Mesothelial cell of epicardium (in vitro differentiated cells): ENCODE measurements at regions not wholly inside any gene's neighbourhood (a gene's known extent, or its start where the extent isn't known, plus 50 kb on each side); places are given as distances from the start of the nearest gene placed in this dataset.

Experiments
- DNase-seq, 2 experiments: peaks; one replicate each; pipeline ENCODE4 v3.0.0; 2021; ENCODE audit warnings: low spot score in 2 of 2; ENCODE audit not compliant: unreplicated experiment in 2 of 2
- H3K27ac Mint-ChIP-seq: 2 replicates; pipeline ENCODE4 v1.8.0; 2021; ENCODE audit warnings: mixed read lengths
- H3K27me3 Mint-ChIP-seq: 2 replicates; pipeline ENCODE4 v1.8.0; 2021; ENCODE audit warnings: low read depth, mixed read lengths
- H3K36me3 Mint-ChIP-seq: 2 replicates; pipeline ENCODE4 v1.8.0; 2021; ENCODE audit warnings: mixed read lengths
- H3K4me1 Mint-ChIP-seq: 2 replicates; pipeline ENCODE4 v1.8.0; 2021; ENCODE audit warnings: mixed read lengths
- H3K4me3 Mint-ChIP-seq: 2 replicates; pipeline ENCODE4 v1.8.0; 2021; ENCODE audit warnings: mild to moderate bottlenecking, moderate library complexity, mixed read lengths
- H3K9me3 Mint-ChIP-seq: 2 replicates; pipeline ENCODE4 v1.8.0; 2021; ENCODE audit warnings: mixed read lengths
- TF ChIP-seq, protein P1 (sequence below): fragments of 200-600 bp; sonication (generic); IDR thresholded peaks from one replicate; pipeline ENCODE4 v1.5.0; 2021; ENCODE audit warnings: antibody characterized with exemption; ENCODE audit not compliant: unreplicated experiment

DNA sequence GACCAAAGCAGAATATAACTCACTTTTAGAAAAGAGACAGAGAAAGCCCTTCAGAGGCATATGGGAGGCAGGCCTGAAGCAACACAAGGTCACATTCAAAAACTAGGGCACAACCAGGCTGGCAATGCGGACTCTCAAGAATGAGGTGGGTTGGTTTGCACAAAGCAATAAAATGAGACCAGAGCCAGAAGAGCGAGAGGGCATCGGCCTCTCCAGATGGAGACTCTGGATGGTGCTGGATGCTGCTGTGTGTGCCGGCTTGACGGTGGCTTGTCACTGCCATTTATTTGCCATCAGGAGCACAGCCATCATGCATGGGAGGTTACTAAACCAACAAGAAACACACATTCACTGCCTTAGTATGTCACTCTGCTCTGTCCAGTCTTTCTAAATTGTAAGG lies 649.4 kb downstream of the DIAPH3 start:
- Mint-ChIP-seq H3K27ac (no peak overlapping the region), H3K36me3 (no peaks in the 10 kb centered on the region), H3K4me3 (no peak overlapping the region), H3K27me3 (no peaks in the 10 kb centered on the region), H3K4me1 (no peaks in the 10 kb centered on the region), H3K9me3 (no peaks in the 10 kb centered on the region)
- DNase-seq = no peak
- TF ChIP-seq, protein P1, sequence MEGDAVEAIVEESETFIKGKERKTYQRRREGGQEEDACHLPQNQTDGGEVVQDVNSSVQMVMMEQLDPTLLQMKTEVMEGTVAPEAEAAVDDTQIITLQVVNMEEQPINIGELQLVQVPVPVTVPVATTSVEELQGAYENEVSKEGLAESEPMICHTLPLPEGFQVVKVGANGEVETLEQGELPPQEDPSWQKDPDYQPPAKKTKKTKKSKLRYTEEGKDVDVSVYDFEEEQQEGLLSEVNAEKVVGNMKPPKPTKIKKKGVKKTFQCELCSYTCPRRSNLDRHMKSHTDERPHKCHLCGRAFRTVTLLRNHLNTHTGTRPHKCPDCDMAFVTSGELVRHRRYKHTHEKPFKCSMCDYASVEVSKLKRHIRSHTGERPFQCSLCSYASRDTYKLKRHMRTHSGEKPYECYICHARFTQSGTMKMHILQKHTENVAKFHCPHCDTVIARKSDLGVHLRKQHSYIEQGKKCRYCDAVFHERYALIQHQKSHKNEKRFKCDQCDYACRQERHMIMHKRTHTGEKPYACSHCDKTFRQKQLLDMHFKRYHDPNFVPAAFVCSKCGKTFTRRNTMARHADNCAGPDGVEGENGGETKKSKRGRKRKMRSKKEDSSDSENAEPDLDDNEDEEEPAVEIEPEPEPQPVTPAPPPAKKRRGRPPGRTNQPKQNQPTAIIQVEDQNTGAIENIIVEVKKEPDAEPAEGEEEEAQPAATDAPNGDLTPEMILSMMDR = no peak

DNA sequence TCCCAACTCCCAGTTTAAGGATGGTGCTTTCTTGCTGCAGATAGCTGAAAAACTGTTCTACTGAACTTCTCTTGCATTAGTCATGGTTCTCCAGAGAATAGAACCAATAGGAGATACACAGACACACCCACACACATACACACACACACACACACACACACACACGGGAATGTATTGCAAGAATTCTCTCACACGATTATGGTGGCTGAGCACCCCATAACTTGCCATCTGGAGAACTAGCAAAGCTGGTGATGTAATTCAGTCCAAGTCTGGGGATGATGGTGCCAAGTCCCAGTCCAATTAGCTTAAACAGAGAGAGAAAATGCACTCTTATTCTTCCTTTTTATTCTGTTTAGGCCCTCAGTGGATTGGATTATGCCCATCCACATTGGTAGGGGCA lies 643.9 kb downstream of the DIAPH3 start:
- no peak overlapping the region for H3K4me3 Mint-ChIP-seq
- no peak overlapping the region for H3K27ac Mint-ChIP-seq
- no peak for DNase-seq
- no peaks in the 10 kb centered on the region for H3K9me3 Mint-ChIP-seq
- TF ChIP-seq, protein P1 = no peak
- H3K4me1 Mint-ChIP-seq = peaks cover 3% of the 10 kb centered on the region
- no peaks in the 10 kb centered on the region for H3K27me3 Mint-ChIP-seq
- H3K36me3 Mint-ChIP-seq = no peaks in the 10 kb centered on the region

DNA sequence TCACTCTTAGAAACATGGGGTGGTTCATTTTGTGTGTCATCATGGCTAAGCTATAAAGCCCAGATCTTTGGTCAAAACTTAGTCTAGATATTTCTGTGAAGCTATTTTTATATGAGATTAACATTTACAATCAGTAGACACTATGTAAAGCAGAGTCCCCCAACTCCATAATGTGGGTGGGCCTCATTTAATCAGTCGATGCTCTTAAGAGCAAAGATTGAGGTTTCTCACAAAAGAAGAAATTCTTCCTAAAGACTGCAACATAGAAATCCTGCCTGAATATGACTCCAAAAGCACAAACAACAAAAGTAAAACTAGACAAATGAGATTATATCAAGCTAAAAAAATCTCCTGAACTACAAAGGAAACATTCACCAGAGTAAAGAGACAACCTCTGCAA lies 642.2 kb downstream of the DIAPH3 start:
- TF ChIP-seq, protein P1 = no peak
- H3K4me3 Mint-ChIP-seq = no peak overlapping the region
- H3K4me1 Mint-ChIP-seq = peaks cover 3% of the 10 kb centered on the region
- no peaks in the 10 kb centered on the region for H3K36me3 Mint-ChIP-seq
- H3K27me3 Mint-ChIP-seq = no peaks in the 10 kb centered on the region
- DNase-seq = no peak
- no peak overlapping the region for H3K27ac Mint-ChIP-seq
- H3K9me3 Mint-ChIP-seq = no peaks in the 10 kb centered on the region

DNA sequence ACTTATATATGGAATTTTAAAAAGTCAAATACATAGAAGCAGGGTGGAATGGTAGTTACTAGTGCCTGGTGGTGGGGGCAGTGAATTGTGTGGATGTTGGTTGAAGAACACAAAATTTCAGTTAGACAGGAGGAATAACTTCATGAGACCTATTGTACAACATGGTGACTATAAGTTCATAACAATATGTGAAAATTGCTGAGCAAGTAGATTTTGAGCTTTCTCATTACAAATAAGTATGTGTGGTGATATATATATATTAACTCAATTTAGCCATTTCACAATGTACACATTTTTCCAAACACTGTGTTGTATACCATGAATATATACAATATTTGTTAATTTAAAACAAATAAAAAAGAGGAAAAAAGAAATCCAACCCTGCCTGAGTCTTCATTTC lies 641.1 kb downstream of the DIAPH3 start:
- Mint-ChIP-seq H3K9me3 (no peaks in the 10 kb centered on the region), H3K4me3 (no peak overlapping the region), H3K4me1 (peaks cover 3% of the 10 kb centered on the region), H3K36me3 (no peaks in the 10 kb centered on the region), H3K27me3 (no peaks in the 10 kb centered on the region), H3K27ac (no peak overlapping the region)
- TF ChIP-seq, protein P1 = no peak
- DNase-seq = no peak

DNA sequence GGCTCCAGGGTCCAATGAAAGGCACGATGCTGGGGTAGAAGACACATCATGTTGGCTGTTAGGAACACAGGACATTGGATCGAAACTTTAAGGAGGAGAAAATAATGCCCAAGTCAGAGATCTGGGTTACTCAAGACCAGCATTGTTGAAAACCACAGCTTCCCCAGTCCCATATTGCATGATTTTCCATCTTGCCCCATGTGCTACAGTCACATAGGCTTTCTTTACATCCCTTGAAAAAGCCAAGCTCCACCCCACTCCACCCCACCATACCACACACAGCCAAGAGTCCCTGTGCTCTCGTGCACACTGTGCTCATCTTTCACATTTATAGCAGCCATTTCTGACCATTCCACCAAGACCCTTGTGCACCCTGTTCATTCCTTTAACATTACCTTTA lies 636.2 kb downstream of the DIAPH3 start:
- no peak for DNase-seq

More for the DNA sequence above, 636.2 kb downstream of the DIAPH3 start:
- peaks cover 21% of the 10 kb centered on the region for H3K4me1 Mint-ChIP-seq
- H3K4me3 Mint-ChIP-seq = no peak overlapping the region
- TF ChIP-seq, protein P1 = no peak
- H3K36me3 Mint-ChIP-seq = no peaks in the 10 kb centered on the region
- H3K27ac Mint-ChIP-seq = no peak overlapping the region
- H3K27me3 Mint-ChIP-seq = no peaks in the 10 kb centered on the region
- H3K9me3 Mint-ChIP-seq = no peaks in the 10 kb centered on the region
